HL-60 (cell line): ENCODE measurements at regions not wholly inside any gene's neighbourhood (a gene's known extent, or its start where the extent isn't known, plus 50 kb on each side); places are given as distances from the start of the nearest gene placed in this dataset.
"Not testable (repeated sequence)": the region's sequence is repeated elsewhere in the genome, so short reads cannot be mapped to it uniquely, and the experiment has no call there.

Source experiments
- POLR2AphosphoS5 ChIP-seq: IDR thresholded peaks from 2 replicates; pipeline ENCODE4 v1.6.1; 2012; ENCODE audit warnings: low read depth
- REST ChIP-seq: IDR thresholded peaks from 2 replicates; pipeline ENCODE4 v1.6.1; 2012; ENCODE audit warnings: low read depth; ENCODE audit not compliant: insufficient replicate concordance
- TF ChIP-seq, protein P1 (sequence below): IDR thresholded peaks from one replicate; pipeline ENCODE4 v1.5.1; 2011; ENCODE audit warnings: low read length, control low read depth, inconsistent platforms; ENCODE audit not compliant: insufficient read depth

- TF ChIP-seq, protein P1, sequence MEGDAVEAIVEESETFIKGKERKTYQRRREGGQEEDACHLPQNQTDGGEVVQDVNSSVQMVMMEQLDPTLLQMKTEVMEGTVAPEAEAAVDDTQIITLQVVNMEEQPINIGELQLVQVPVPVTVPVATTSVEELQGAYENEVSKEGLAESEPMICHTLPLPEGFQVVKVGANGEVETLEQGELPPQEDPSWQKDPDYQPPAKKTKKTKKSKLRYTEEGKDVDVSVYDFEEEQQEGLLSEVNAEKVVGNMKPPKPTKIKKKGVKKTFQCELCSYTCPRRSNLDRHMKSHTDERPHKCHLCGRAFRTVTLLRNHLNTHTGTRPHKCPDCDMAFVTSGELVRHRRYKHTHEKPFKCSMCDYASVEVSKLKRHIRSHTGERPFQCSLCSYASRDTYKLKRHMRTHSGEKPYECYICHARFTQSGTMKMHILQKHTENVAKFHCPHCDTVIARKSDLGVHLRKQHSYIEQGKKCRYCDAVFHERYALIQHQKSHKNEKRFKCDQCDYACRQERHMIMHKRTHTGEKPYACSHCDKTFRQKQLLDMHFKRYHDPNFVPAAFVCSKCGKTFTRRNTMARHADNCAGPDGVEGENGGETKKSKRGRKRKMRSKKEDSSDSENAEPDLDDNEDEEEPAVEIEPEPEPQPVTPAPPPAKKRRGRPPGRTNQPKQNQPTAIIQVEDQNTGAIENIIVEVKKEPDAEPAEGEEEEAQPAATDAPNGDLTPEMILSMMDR: not testable (repeated sequence)
- TF ChIP-seq REST, POLR2AphosphoS5: not testable (repeated sequence)
Measured at GRCh38 chr16:34062620-34063253, 603.3 kb downstream of the TP53TG3F start.
